CD14-positive monocyte (primary cell): ENCODE measurements at regions not wholly inside any gene's neighbourhood (a gene's known extent, or its start where the extent isn't known, plus 50 kb on each side); places are given as distances from the start of the nearest gene placed in this dataset.
"Not testable (repeated sequence)": the region's sequence is repeated elsewhere in the genome, so short reads cannot be mapped to it uniquely, and the experiment has no call there.

Experiments used
- DNase-seq, 3 donors: peaks; one replicate each; pipeline ENCODE4 v3.0.0-alpha.2; 2011 to 2022
- H2AFZ ChIP-seq: 2 replicates; pipeline ENCODE4 v1.6.0; 2012; ENCODE audit warnings: mild to moderate bottlenecking, low read depth, low read length, inconsistent platforms; ENCODE audit not compliant: insufficient read depth, poor library complexity, severe bottlenecking
- H3K27ac ChIP-seq, 2 donors: 1 replicate in 1 of 2; 2 replicates in 1 of 2; pipeline ENCODE4 v1.5.1; 2012 to 2013; ENCODE audit warnings: low read length in 2 of 2, control low read depth in 1 of 2, inconsistent platforms in 1 of 2, low read depth in 1 of 2, mild to moderate bottlenecking in 1 of 2
- H3K27me3 ChIP-seq, 2 donors: one replicate each; pipeline versions ENCODE4 v1.6.0 to v1.6.1; 2011 to 2013; ENCODE audit warnings: low read length in 2 of 2; ENCODE audit not compliant: control insufficient read depth in 2 of 2, insufficient read depth in 2 of 2
- H3K36me3 ChIP-seq, 2 donors: replicated peaks in 1 of 2; 1 replicate in 1 of 2; 2 replicates in 1 of 2; pipeline versions ENCODE4 v1.5.1 to v1.6.1; 2012 to 2013; ENCODE audit warnings: low read length in 2 of 2, control low read depth in 1 of 2, inconsistent platforms in 1 of 2, mild to moderate bottlenecking in 1 of 2; ENCODE audit not compliant: insufficient read depth in 2 of 2, control insufficient read depth in 1 of 2
- H3K4me1 ChIP-seq, 2 donors: 1 replicate in 1 of 2; 2 replicates in 1 of 2; pipeline versions ENCODE4 v1.5.1 to v1.6.1; 2012 to 2013; ENCODE audit warnings: low read length in 2 of 2, control low read depth in 1 of 2, inconsistent platforms in 1 of 2, mild to moderate bottlenecking in 1 of 2, moderate library complexity in 1 of 2; ENCODE audit not compliant: insufficient read depth in 2 of 2, control insufficient read depth in 1 of 2
- H3K4me2 ChIP-seq: replicated peaks from 2 replicates; pipeline ENCODE3; 2012; ENCODE audit warnings: low read length, moderate library complexity, mild to moderate bottlenecking; ENCODE audit not compliant: poor library complexity, severe bottlenecking; ENCODE audit errors: extremely low read depth
- H3K4me3 ChIP-seq, 3 experiments: fragments of 200-600 bp in 1 of 3; sonication (generic) in 1 of 3; replicated peaks in 1 of 3; 1 replicate in 2 of 3; 2 replicates in 1 of 3; pipeline ENCODE4 v1.5.1; 2011 to 2013; ENCODE audit warnings: low read length in 3 of 3, mild to moderate bottlenecking in 3 of 3, control low read depth in 2 of 3, low read depth in 2 of 3, inconsistent platforms in 1 of 3, moderate library complexity in 1 of 3
- H3K79me2 ChIP-seq: 2 replicates; pipeline ENCODE4 v1.6.0; 2012; ENCODE audit warnings: mild to moderate bottlenecking, control low read depth, inconsistent platforms, low read length, moderate library complexity; ENCODE audit not compliant: insufficient read depth
- H3K9ac ChIP-seq: 2 replicates; pipeline ENCODE4 v1.6.0; 2017; ENCODE audit warnings: low read length, mild to moderate bottlenecking; ENCODE audit not compliant: insufficient read depth, poor library complexity, severe bottlenecking
- H3K9me3 ChIP-seq, 2 donors: replicated peaks in 1 of 2; 1 replicate in 1 of 2; 2 replicates in 1 of 2; pipeline versions ENCODE4 v1.5.1 to v1.6.1; 2012 to 2013; ENCODE audit warnings: low read length in 2 of 2, control low read depth in 1 of 2; ENCODE audit not compliant: control insufficient read depth in 1 of 2, insufficient read depth in 1 of 2
- H4K20me1 ChIP-seq: 2 replicates; pipeline ENCODE4 v1.6.0; 2012; ENCODE audit warnings: mild to moderate bottlenecking, low read length, control low read depth, moderate library complexity; ENCODE audit not compliant: insufficient read depth
- H3K27ac Mint-ChIP-seq, 7 donors: one replicate each; pipeline ENCODE4 v1.8.0; 2020; ENCODE audit warnings: mild to moderate bottlenecking in 7 of 7, mixed read lengths in 7 of 7, moderate library complexity in 6 of 7, inconsistent platforms in 2 of 7
- H3K27me3 Mint-ChIP-seq, 3 donors: one replicate each; pipeline ENCODE4 v1.8.0; 2021 to 2022; ENCODE audit warnings: low read depth in 3 of 3, mild to moderate bottlenecking in 3 of 3, mixed read lengths in 3 of 3, moderate library complexity in 3 of 3, inconsistent platforms in 1 of 3
- H3K36me3 Mint-ChIP-seq, 2 donors: one replicate each; pipeline ENCODE4 v1.8.0; 2020; ENCODE audit warnings: mixed read lengths in 2 of 2, inconsistent platforms in 1 of 2, mild to moderate bottlenecking in 1 of 2
- H3K4me1 Mint-ChIP-seq: one replicate; pipeline ENCODE4 v1.8.0; 2020; ENCODE audit warnings: mild to moderate bottlenecking, mixed read lengths
- H3K4me3 Mint-ChIP-seq, 2 donors: one replicate each; pipeline ENCODE4 v1.8.0; 2020; ENCODE audit warnings: mild to moderate bottlenecking in 2 of 2, mixed read lengths in 2 of 2, moderate library complexity in 1 of 2
- H3K9me3 Mint-ChIP-seq, 7 donors: one replicate each; pipeline ENCODE4 v1.8.0; 2020 to 2022; ENCODE audit warnings: mixed read lengths in 7 of 7, mild to moderate bottlenecking in 6 of 7, moderate library complexity in 6 of 7, inconsistent platforms in 2 of 7
- WGBS: methylation state at CpG from one replicate; pipeline ENCODE4 v1.1.5; 2013; ENCODE audit warnings: missing lambda C conversion rate; ENCODE audit not compliant: insufficient coverage; 5-methylcytosine and 5-hydroxymethylcytosine counted together
- intact Hi-C, 2 donors: fragments of 100-400 bp; cut with micrococcal nuclease; formaldehyde crosslinking; loops; one replicate each; pipeline versions ENCODE4 v1.15.0 to v1.15.1; 2023

GRCh38 chr16:88134899-88135682 is 183.9 kb downstream of the BANP start:
- H3K79me2 ChIP-seq, H3K4me2 ChIP-seq, H3K4me3 ChIP-seq, H3K4me1 Mint-ChIP-seq, H3K27ac ChIP-seq, H3K27ac Mint-ChIP-seq, intact Hi-C loops, H3K4me1 ChIP-seq, H2AFZ ChIP-seq, H3K36me3 ChIP-seq, DNase-seq, H3K27me3 Mint-ChIP-seq, H3K9ac ChIP-seq, H3K27me3 ChIP-seq, H3K36me3 Mint-ChIP-seq, H3K4me3 Mint-ChIP-seq, H4K20me1 ChIP-seq: not testable (repeated sequence)
- H3K9me3 Mint-ChIP-seq, result peaks cover 11 to 23% (median 16%) of the 10 kb centered on the region in 7 donors
- H3K9me3 ChIP-seq, result peaks cover 13 to 15% of the 10 kb centered on the region in 2 donors
- WGBS, result 84% methylated on average over 11 of the region's 24 CpGs

GRCh38 chr16:88136211-88136713 is 185.0 kb downstream of the BANP start:
- H3K36me3 ChIP-seq, H3K36me3 Mint-ChIP-seq, H3K4me2 ChIP-seq, H2AFZ ChIP-seq, DNase-seq, H3K27me3 ChIP-seq, H3K4me3 Mint-ChIP-seq, H3K27ac ChIP-seq, H3K9ac ChIP-seq, H3K4me1 Mint-ChIP-seq, H3K27ac Mint-ChIP-seq, H3K4me1 ChIP-seq, H3K79me2 ChIP-seq, H4K20me1 ChIP-seq, H3K27me3 Mint-ChIP-seq, intact Hi-C loops, H3K4me3 ChIP-seq: not testable (repeated sequence)
- H3K9me3 ChIP-seq, result peaks cover 13 to 15% of the 10 kb centered on the region in 2 donors
- H3K9me3 Mint-ChIP-seq, result peaks cover 11 to 26% (median 16%) of the 10 kb centered on the region in 7 donors
- WGBS, result 96% methylated on average over 13 of the region's 13 CpGs

DNA sequence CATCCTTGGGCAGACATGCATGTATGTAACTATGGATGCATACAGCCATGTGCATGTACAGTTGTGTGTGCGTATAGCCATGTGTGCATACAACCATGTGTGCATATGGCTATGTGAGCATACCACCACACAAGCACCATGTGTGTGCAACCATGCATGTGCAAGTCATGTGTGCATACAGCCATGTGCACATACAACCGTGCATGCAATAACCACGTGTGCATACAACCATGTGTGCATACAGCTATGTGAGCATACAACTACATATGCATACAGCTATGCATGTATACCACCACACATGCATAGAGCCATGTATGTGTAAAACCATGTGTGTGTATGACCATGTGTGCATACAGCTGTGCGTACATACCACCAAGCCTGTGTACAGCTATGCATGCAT is 185.7 kb downstream of the BANP start:
- intact Hi-C loops, H3K4me3 Mint-ChIP-seq, H2AFZ ChIP-seq, H3K79me2 ChIP-seq, H3K4me2 ChIP-seq, H3K27me3 ChIP-seq, DNase-seq, H3K9ac ChIP-seq, H3K36me3 ChIP-seq, H3K36me3 Mint-ChIP-seq, H3K4me3 ChIP-seq, H3K27ac ChIP-seq, H3K27me3 Mint-ChIP-seq, H3K4me1 Mint-ChIP-seq, H4K20me1 ChIP-seq, H3K4me1 ChIP-seq, H3K27ac Mint-ChIP-seq: not testable (repeated sequence)
- H3K9me3 ChIP-seq, result peaks cover 13 to 15% of the 10 kb centered on the region in 2 donors
- WGBS, result 90% methylated on average over 3 of the region's 4 CpGs
- H3K9me3 Mint-ChIP-seq, result peaks cover 11 to 26% (median 16%) of the 10 kb centered on the region in 7 donors

GRCh38 chr16:88139141-88139540 is 187.9 kb downstream of the BANP start:
- H3K4me3 ChIP-seq, H4K20me1 ChIP-seq, H3K79me2 ChIP-seq, H3K4me2 ChIP-seq, H3K36me3 ChIP-seq, H3K9ac ChIP-seq, H3K4me3 Mint-ChIP-seq, H3K27ac ChIP-seq, H3K4me1 Mint-ChIP-seq, H3K27ac Mint-ChIP-seq, DNase-seq, H3K4me1 ChIP-seq, intact Hi-C loops, H2AFZ ChIP-seq, H3K36me3 Mint-ChIP-seq, H3K27me3 ChIP-seq: not testable (repeated sequence)
- Mint-ChIP-seq H3K27me3 (peaks cover 5 to 11% (median 9%) of the 10 kb centered on the region in 3 donors), H3K9me3 (peaks cover 11 to 26% (median 16%) of the 10 kb centered on the region in 7 donors)
- 86% methylated on average over 1 of the region's 6 CpGs for WGBS
- peaks cover 13 to 15% of the 10 kb centered on the region in 2 donors for H3K9me3 ChIP-seq
